GM12878 (cell line): ENCODE measurements at regions not wholly inside any gene's neighbourhood (a gene's known extent, or its start where the extent isn't known, plus 50 kb on each side); places are given as distances from the start of the nearest gene placed in this dataset.

Source experiments
- ATAC-seq: fragments of 200-7000 bp; cut with Tn5 transposase; 3 replicates; pipeline ENCODE4 v1.9.1; 2020; ENCODE audit warnings: mild to moderate bottlenecking, moderate library complexity
- BruUV-seq: library from RNA; stranded (reverse); fragments of 400-500 nt; replicated peaks from 2 replicates; lab custom pipeline; 2021; lab: Mats Ljungman, UMichigan
- CTCF ChIA-PET: fragments of 300-600 bp; sonication (Branson Sonifier 250); formaldehyde crosslinking; extraction: SDS; loops from one replicate; lab custom pipeline; 2021; ENCODE audit warnings: inconsistent platforms; lab: Yijun Ruan, JAX
- POLR2A ChIA-PET: fragments of 350-600 bp; formaldehyde crosslinking; extraction: SDS; loops from one replicate; lab custom pipeline; 2021; ENCODE audit warnings: inconsistent platforms; lab: Charles Lee
- RAD21 ChIA-PET: fragments of 300-600 bp; sonication (Branson Sonifier 250); formaldehyde crosslinking; loops from one replicate; lab custom pipeline; 2023; ENCODE audit warnings: antibody characterized with exemption; ENCODE audit not compliant: unreplicated experiment; lab: Charles Lee
- SMC1A ChIA-PET: fragments of 300-600 bp; sonication (Branson Sonifier 250); formaldehyde crosslinking; loops from one replicate; lab custom pipeline; 2023; ENCODE audit not compliant: unreplicated experiment, uncharacterized antibody; lab: Charles Lee
- DNase-seq: peaks from one replicate; pipeline ENCODE4 v3.0.0-alpha.2; 2011; ENCODE audit warnings: low read depth, low spot score
- FAIRE-seq: peaks from 3 replicates; lab custom pipeline; 2011; peaks lifted over from hg19 to GRCh38; lab: Jason Lieb, UNC
- H2AFZ ChIP-seq: 2 replicates; pipeline ENCODE4 v1.6.0; 2011; ENCODE audit warnings: low read depth, low read length, control low read depth; ENCODE audit not compliant: control insufficient read depth
- H3K27ac ChIP-seq: 2 replicates; pipeline ENCODE4 v1.5.1; 2011; ENCODE audit warnings: control low read depth; ENCODE audit not compliant: control insufficient read depth, insufficient read depth
- H3K27me3 ChIP-seq, 2 experiments: replicated peaks in 1 of 2; 2 replicates each; pipeline versions ENCODE4 v1.6.0 to v1.6.1; 2011; ENCODE audit warnings: low read length in 1 of 2; ENCODE audit not compliant: control insufficient read depth in 2 of 2, insufficient read depth in 2 of 2
- H3K36me3 ChIP-seq, 2 experiments: 2 replicates each; pipeline ENCODE4 v1.5.1; 2011; ENCODE audit warnings: low read length in 1 of 2; ENCODE audit not compliant: control insufficient read depth in 2 of 2, insufficient read depth in 2 of 2
- H3K4me1 ChIP-seq: 2 replicates; pipeline ENCODE4 v1.6.1; 2011; ENCODE audit warnings: mild to moderate bottlenecking, low read length, moderate library complexity, mixed read lengths; ENCODE audit not compliant: control insufficient read depth, insufficient read depth
- H3K4me2 ChIP-seq: 2 replicates; pipeline ENCODE4 v1.6.0; 2011; ENCODE audit warnings: control low read depth; ENCODE audit not compliant: control insufficient read depth, insufficient read depth
- H3K4me3 ChIP-seq: fragments of 200-600 bp; sonication (generic); 2 replicates; pipeline ENCODE4 v1.5.1; 2016
- H3K79me2 ChIP-seq: 2 replicates; pipeline ENCODE4 v1.6.0; 2011; ENCODE audit warnings: low read length; ENCODE audit not compliant: control insufficient read depth, insufficient read depth
- H3K9ac ChIP-seq: 2 replicates; pipeline ENCODE4 v1.8.0; 2011; ENCODE audit warnings: low read length, control low read depth, mixed read lengths; ENCODE audit not compliant: control insufficient read depth, insufficient read depth
- H3K9me3 ChIP-seq: replicated peaks from 3 replicates; pipeline ENCODE4 v1.5.1; 2011; ENCODE audit warnings: mild to moderate bottlenecking, low read length; ENCODE audit not compliant: control insufficient read depth, insufficient read depth
- H4K20me1 ChIP-seq: 2 replicates; pipeline ENCODE4 v1.6.0; 2011; ENCODE audit not compliant: control insufficient read depth, insufficient read depth
- HCFC1 ChIP-seq: fragments of 150-350 bp; IDR thresholded peaks from 2 replicates; pipeline ENCODE4 v1.6.1; 2014; ENCODE audit warnings: low read length
- HSF1 ChIP-seq: fragments of 150-350 bp; IDR thresholded peaks from 2 replicates; pipeline ENCODE4 v1.6.1; 2014; ENCODE audit warnings: mild to moderate bottlenecking, low read depth, low read length
- IKZF1 ChIP-seq: fragments of 450-650 bp; conservative IDR thresholded peaks from 2 replicates; pipeline ENCODE4 v1.6.1; 2017; ENCODE audit warnings: antibody characterized with exemption, mild to moderate bottlenecking
- NFIC ChIP-seq: IDR thresholded peaks from 2 replicates; pipeline ENCODE4 v1.6.1; 2012; ENCODE audit warnings: low read depth, mild to moderate bottlenecking, inconsistent platforms, low read length, moderate library complexity
- RELA ChIP-seq: fragments of 450-650 bp; IDR thresholded peaks from 2 replicates; pipeline ENCODE4 v1.8.0; 2014; ENCODE audit warnings: borderline replicate concordance; ENCODE audit not compliant: partially characterized antibody
- REST ChIP-seq: IDR thresholded peaks from 2 replicates; pipeline ENCODE4 v1.6.1; 2012; ENCODE audit warnings: mild to moderate bottlenecking, low read depth, low read length
- YBX1 ChIP-seq: fragments of 450-650 bp; IDR thresholded peaks from 2 replicates; pipeline ENCODE4 v1.6.1; 2016; ENCODE audit warnings: antibody characterized with exemption
- YY1 ChIP-seq: IDR thresholded peaks from 2 replicates; pipeline ENCODE4 v1.6.1; 2011; ENCODE audit warnings: low read depth, mild to moderate bottlenecking, low read length
- WGBS: methylation state at CpG from one replicate; pipeline ENCODE4 v1.1.6; 2016; ENCODE audit warnings: low lambda C conversion rate; ENCODE audit not compliant: insufficient replicate concordance, insufficient coverage; ENCODE audit errors: missing lambda C conversion rate; 5-methylcytosine and 5-hydroxymethylcytosine counted together
- in situ Hi-C: fragments of 300-500 bp; cut with MboI; formaldehyde crosslinking; loops from 9 replicates; pipeline ENCODE4 v1.14.3; 2018; ENCODE audit warnings: mixed read lengths
- intact Hi-C: fragments of 100-400 bp; cut with micrococcal nuclease; formaldehyde crosslinking; loops from one replicate; pipeline ENCODE4 v1.14.2; 2022; ENCODE audit not compliant: unreplicated experiment
- TF ChIP-seq, protein P1 (sequence below): fragments of 450-650 bp; IDR thresholded peaks from 2 replicates; pipeline ENCODE4 v1.6.1; 2017; ENCODE audit warnings: mild to moderate bottlenecking

GRCh38 chr3:117454254-117454653, 744.7 kb downstream of the TUSC7 start:
- intact Hi-C loops = no loop called here

More at GRCh38 chr3:117454254-117454653, 744.7 kb downstream of the TUSC7 start:
- Histone ChIP-seq H3K4me1 (no peaks in the 10 kb centered on the region), H3K27me3 (peaks cover 0 to 2% of the 10 kb centered on the region in 2 experiments; a peak in 1 of 4 replicates), H3K36me3 (no peaks in the 10 kb centered on the region), H3K79me2 (no peaks in the 10 kb centered on the region), H2AFZ (no peak overlapping the region), H4K20me1 (no peaks in the 10 kb centered on the region), H3K9ac (no peak overlapping the region), H3K4me3 (no peak overlapping the region), H3K9me3 (no peaks in the 10 kb centered on the region)
- no TSS peak for BruUV-seq
- CTCF ChIA-PET = interaction anchor here (2.0 to 2.5 kb wide), 2 partner anchors 10 to 71 kb away, joined by 6 to 9 read pairs; no protein-coding TSS in a partner anchor
- 0% methylated on average over 1 of the region's 1 CpG for WGBS
- FAIRE-seq = no peak
- POLR2A ChIA-PET = no interaction called here
- TF ChIP-seq HSF1 (no peak), REST (no peak), IKZF1 (0 out of 2 replicates have a peak, but pooled peaks have one; percentile 15), YY1 (no peak), NFIC (no peak), RELA (no peak), YBX1 (no peak), HCFC1 (no peak)
- TF ChIP-seq, protein P1, sequence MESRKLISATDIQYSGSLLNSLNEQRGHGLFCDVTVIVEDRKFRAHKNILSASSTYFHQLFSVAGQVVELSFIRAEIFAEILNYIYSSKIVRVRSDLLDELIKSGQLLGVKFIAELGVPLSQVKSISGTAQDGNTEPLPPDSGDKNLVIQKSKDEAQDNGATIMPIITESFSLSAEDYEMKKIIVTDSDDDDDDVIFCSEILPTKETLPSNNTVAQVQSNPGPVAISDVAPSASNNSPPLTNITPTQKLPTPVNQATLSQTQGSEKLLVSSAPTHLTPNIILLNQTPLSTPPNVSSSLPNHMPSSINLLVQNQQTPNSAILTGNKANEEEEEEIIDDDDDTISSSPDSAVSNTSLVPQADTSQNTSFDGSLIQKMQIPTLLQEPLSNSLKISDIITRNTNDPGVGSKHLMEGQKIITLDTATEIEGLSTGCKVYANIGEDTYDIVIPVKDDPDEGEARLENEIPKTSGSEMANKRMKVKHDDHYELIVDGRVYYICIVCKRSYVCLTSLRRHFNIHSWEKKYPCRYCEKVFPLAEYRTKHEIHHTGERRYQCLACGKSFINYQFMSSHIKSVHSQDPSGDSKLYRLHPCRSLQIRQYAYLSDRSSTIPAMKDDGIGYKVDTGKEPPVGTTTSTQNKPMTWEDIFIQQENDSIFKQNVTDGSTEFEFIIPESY = no peak
- TF ChIP-seq, all 136 proteins: peak for 1
- RAD21 ChIA-PET = interaction anchor here (1.0 to 2.2 kb wide), 3 partner anchors 34 to 72 kb away, joined by 3 to 6 read pairs (median 6); no protein-coding TSS in a partner anchor
- ATAC-seq (peak; percentile 59), DNase-seq (no peak)
- no peak overlapping the region for H3K27ac ChIP-seq
- SMC1A ChIA-PET = interaction anchor here (0.7 to 3.6 kb wide), 7 partner anchors 9 to 672 kb away, joined by 3 to 26 read pairs (median 3); no protein-coding TSS in a partner anchor
- in situ Hi-C loops = no loop called here
- H3K4me2 ChIP-seq = no peak overlapping the region
